KMS-11 (cell line): ENCODE measurements at regions not wholly inside any gene's neighbourhood (a gene's known extent, or its start where the extent isn't known, plus 50 kb on each side); places are given as distances from the start of the nearest gene placed in this dataset.

Source experiments
- H2AFZ ChIP-seq: fragments of 200-600 bp; sonication (generic); 2 replicates; pipeline ENCODE4 v1.6.1; 2016; ENCODE audit warnings: antibody characterized with exemption, mixed run types, low read depth
- H3K27ac ChIP-seq: fragments of 200-600 bp; sonication (generic); 2 replicates; pipeline ENCODE4 v1.6.1; 2016; ENCODE audit warnings: mild to moderate bottlenecking, mixed run types
- H3K27me3 ChIP-seq: fragments of 200-600 bp; sonication (generic); 2 replicates; pipeline ENCODE4 v1.6.1; 2017; ENCODE audit warnings: mild to moderate bottlenecking, low read depth, mixed run types, moderate library complexity; ENCODE audit not compliant: insufficient read depth
- H3K36me3 ChIP-seq: fragments of 200-600 bp; sonication (generic); 2 replicates; pipeline ENCODE4 v1.6.1; 2017; ENCODE audit warnings: mild to moderate bottlenecking, mixed run types; ENCODE audit not compliant: insufficient read depth
- H3K4me1 ChIP-seq: fragments of 200-600 bp; sonication (generic); 2 replicates; pipeline ENCODE4 v1.6.1; 2016; ENCODE audit warnings: mild to moderate bottlenecking, low read depth, mixed run types; ENCODE audit not compliant: poor library complexity, severe bottlenecking
- H3K4me2 ChIP-seq: fragments of 200-600 bp; sonication (generic); 2 replicates; pipeline ENCODE4 v1.7.0; 2016; ENCODE audit warnings: mild to moderate bottlenecking, mixed run types
- H3K4me3 ChIP-seq: fragments of 200-600 bp; sonication (generic); IDR thresholded peaks from 2 replicates; pipeline ENCODE4 v1.6.1; 2017; ENCODE audit warnings: low read depth, low read length, mixed read lengths; ENCODE audit not compliant: insufficient read depth
- H3K79me2 ChIP-seq: fragments of 200-600 bp; sonication (generic); 2 replicates; pipeline ENCODE4 v1.6.1; 2016; ENCODE audit warnings: low read depth, mixed run types; ENCODE audit not compliant: insufficient read depth
- H3K9ac ChIP-seq: fragments of 200-600 bp; sonication (generic); 2 replicates; pipeline ENCODE4 v1.6.1; 2016; ENCODE audit warnings: mild to moderate bottlenecking, mixed run types
- H4K20me1 ChIP-seq: fragments of 200-600 bp; sonication (generic); 2 replicates; pipeline ENCODE4 v1.6.1; 2016; ENCODE audit warnings: mild to moderate bottlenecking, mixed run types; ENCODE audit not compliant: insufficient read depth
- TF ChIP-seq, protein P1 (sequence below): fragments of 200-600 bp; sonication (generic); conservative IDR thresholded peaks from 2 replicates; pipeline ENCODE4 v1.6.1; 2017; ENCODE audit warnings: low read depth, mild to moderate bottlenecking, antibody characterized with exemption, low read length, moderate library complexity, mixed read lengths

GRCh38 chr6:55040102-55040848, 134.0 kb upstream of the HCRTR2 start:
- H3K9ac ChIP-seq: no peak overlapping the region
- no peak overlapping the region for H3K4me2 ChIP-seq
- no peaks in the 10 kb centered on the region for H3K27me3 ChIP-seq
- no peaks in the 10 kb centered on the region for H4K20me1 ChIP-seq
- H3K27ac ChIP-seq: no peak overlapping the region
- no peak overlapping the region for H3K4me3 ChIP-seq
- no peaks in the 10 kb centered on the region for H3K79me2 ChIP-seq
- H3K36me3 ChIP-seq: no peaks in the 10 kb centered on the region
- no peak overlapping the region for H2AFZ ChIP-seq
- TF ChIP-seq, protein P1, sequence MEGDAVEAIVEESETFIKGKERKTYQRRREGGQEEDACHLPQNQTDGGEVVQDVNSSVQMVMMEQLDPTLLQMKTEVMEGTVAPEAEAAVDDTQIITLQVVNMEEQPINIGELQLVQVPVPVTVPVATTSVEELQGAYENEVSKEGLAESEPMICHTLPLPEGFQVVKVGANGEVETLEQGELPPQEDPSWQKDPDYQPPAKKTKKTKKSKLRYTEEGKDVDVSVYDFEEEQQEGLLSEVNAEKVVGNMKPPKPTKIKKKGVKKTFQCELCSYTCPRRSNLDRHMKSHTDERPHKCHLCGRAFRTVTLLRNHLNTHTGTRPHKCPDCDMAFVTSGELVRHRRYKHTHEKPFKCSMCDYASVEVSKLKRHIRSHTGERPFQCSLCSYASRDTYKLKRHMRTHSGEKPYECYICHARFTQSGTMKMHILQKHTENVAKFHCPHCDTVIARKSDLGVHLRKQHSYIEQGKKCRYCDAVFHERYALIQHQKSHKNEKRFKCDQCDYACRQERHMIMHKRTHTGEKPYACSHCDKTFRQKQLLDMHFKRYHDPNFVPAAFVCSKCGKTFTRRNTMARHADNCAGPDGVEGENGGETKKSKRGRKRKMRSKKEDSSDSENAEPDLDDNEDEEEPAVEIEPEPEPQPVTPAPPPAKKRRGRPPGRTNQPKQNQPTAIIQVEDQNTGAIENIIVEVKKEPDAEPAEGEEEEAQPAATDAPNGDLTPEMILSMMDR: no peak
- no peaks in the 10 kb centered on the region for H3K4me1 ChIP-seq

DNA sequence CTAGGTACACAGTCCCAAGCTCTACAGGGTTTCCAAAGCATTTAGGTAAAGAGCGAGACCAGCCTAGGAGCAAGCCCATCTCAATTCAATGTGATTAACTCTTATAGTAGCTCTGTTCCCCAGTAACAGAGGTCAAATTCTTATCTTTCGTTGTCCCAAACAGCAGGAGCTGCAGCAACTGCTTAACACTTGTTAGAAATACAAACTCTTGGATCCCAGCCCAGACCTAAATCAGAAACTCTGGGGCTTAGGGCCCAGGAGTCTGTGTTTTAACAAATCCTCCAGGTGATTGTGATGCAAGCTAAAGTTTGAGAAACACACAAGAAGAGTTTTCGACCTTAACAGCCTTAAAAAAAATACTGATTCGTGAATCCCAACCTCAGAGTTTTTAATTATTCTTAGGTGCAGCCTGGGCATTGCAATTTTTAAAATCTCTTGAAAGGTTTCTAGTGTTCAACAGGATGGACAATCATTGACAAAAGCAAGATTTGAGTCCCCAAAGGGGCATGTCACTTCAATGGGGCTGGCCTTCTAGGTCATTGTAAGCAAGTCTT, 127.4 kb upstream of the HCRTR2 start:
- H3K9ac ChIP-seq: no peak overlapping the region

GRCh38 chr6:55047451-55048044, 126.8 kb upstream of the HCRTR2 start:
- TF ChIP-seq, protein P1: no peak

More for the DNA sequence above, 127.4 kb upstream of the HCRTR2 start:
- H3K79me2 ChIP-seq: no peaks in the 10 kb centered on the region
- H3K27me3 ChIP-seq: no peaks in the 10 kb centered on the region
- no peak overlapping the region for H3K27ac ChIP-seq
- H3K4me3 ChIP-seq: no peak overlapping the region
- H3K4me2 ChIP-seq: no peak overlapping the region
- H4K20me1 ChIP-seq: no peaks in the 10 kb centered on the region
- TF ChIP-seq, protein P1: no peak
- no peak overlapping the region for H2AFZ ChIP-seq
- H3K36me3 ChIP-seq: no peaks in the 10 kb centered on the region
- no peaks in the 10 kb centered on the region for H3K4me1 ChIP-seq

DNA sequence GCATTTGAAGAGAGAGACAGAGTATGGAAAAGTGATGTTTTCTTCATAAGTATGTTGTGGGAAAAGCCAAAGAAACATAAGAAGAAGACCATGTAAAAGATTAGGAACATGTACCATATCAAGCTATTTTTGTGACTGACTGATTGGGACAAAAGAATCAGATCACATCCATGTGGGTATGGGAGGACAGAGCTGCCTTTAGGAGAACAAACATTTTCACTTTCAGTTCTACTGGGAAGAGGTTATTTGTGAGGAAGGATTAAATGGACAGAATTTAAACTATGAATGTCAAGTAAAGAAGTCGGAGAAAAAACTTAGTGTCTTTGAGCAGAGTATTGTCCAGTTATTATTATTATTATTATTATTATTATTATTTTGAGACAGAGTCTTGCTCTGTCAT, 124.4 kb upstream of the HCRTR2 start:
- H4K20me1 ChIP-seq: no peaks in the 10 kb centered on the region
- H3K79me2 ChIP-seq: no peaks in the 10 kb centered on the region
- TF ChIP-seq, protein P1: no peak
- no peak overlapping the region for H3K9ac ChIP-seq
- no peak overlapping the region for H2AFZ ChIP-seq
- H3K4me3 ChIP-seq: no peak overlapping the region
- no peak overlapping the region for H3K4me2 ChIP-seq
- no peaks in the 10 kb centered on the region for H3K4me1 ChIP-seq
- no peak overlapping the region for H3K27ac ChIP-seq
- H3K27me3 ChIP-seq: no peaks in the 10 kb centered on the region
- H3K36me3 ChIP-seq: no peaks in the 10 kb centered on the region

More at GRCh38 chr6:55047451-55048044, 126.8 kb upstream of the HCRTR2 start:
- Histone ChIP-seq H3K79me2 (no peaks in the 10 kb centered on the region), H3K36me3 (no peaks in the 10 kb centered on the region), H3K27ac (no peak overlapping the region), H3K27me3 (no peaks in the 10 kb centered on the region), H3K4me2 (no peak overlapping the region), H3K4me3 (no peak overlapping the region), H3K4me1 (no peaks in the 10 kb centered on the region), H2AFZ (no peak overlapping the region), H4K20me1 (no peaks in the 10 kb centered on the region), H3K9ac (no peak overlapping the region)
